H1 (cell line): ENCODE measurements at regions not wholly inside any gene's neighbourhood (a gene's known extent, or its start where the extent isn't known, plus 50 kb on each side); places are given as distances from the start of the nearest gene placed in this dataset.

Experiments used
- CTCF ChIA-PET: fragments of 300-600 bp; sonication (Branson Sonifier 250); formaldehyde crosslinking; loops from one replicate; lab custom pipeline; 2021; ENCODE audit not compliant: partially characterized antibody; lab: Charles Lee
- POLR2A ChIA-PET: fragments of 300-600 bp; sonication (Branson Sonifier 250); formaldehyde crosslinking; loops from one replicate; lab custom pipeline; 2021; ENCODE audit warnings: inconsistent platforms; ENCODE audit not compliant: partially characterized antibody; lab: Charles Lee
- DNase-seq, 2 experiments: peaks; one replicate each; pipeline versions ENCODE4 v3.0.0 to v3.0.0-alpha.2; 2010 to 2022; ENCODE audit warnings: low spot score in 2 of 2, low read depth in 1 of 2, mixed read lengths in 1 of 2
- FAIRE-seq: peaks from 2 replicates; lab custom pipeline; 2011; peaks lifted over from hg19 to GRCh38; lab: Jason Lieb, UNC
- H2AFZ ChIP-seq: 2 replicates; pipeline ENCODE4 v1.8.1; 2012; ENCODE audit warnings: low read length, inconsistent platforms
- H2AK5ac ChIP-seq: 2 replicates; pipeline ENCODE4 v1.6.1; 2013; ENCODE audit warnings: low read depth, low read length
- H2BK120ac ChIP-seq: replicated peaks from 2 replicates; pipeline ENCODE3; 2013; ENCODE audit warnings: low read depth, low read length, inconsistent platforms
- H2BK12ac ChIP-seq: 2 replicates; pipeline ENCODE4 v1.6.1; 2013; ENCODE audit warnings: low read depth, low read length
- H2BK15ac ChIP-seq: 2 replicates; pipeline ENCODE4 v1.6.1; 2013; ENCODE audit warnings: low read length
- H2BK20ac ChIP-seq: 2 replicates; pipeline ENCODE4 v1.6.1; 2013; ENCODE audit warnings: low read length
- H2BK5ac ChIP-seq: 2 replicates; pipeline ENCODE4 v1.6.1; 2013; ENCODE audit warnings: low read depth, low read length
- H3K14ac ChIP-seq: 2 replicates; pipeline ENCODE4 v1.6.1; 2013; ENCODE audit warnings: inconsistent platforms; ENCODE audit not compliant: insufficient read length
- H3K18ac ChIP-seq: 2 replicates; pipeline ENCODE4 v1.6.1; 2013; ENCODE audit warnings: low read length; ENCODE audit errors: extremely low read depth
- H3K23ac ChIP-seq: 2 replicates; pipeline ENCODE4 v1.6.1; 2013; ENCODE audit warnings: inconsistent platforms; ENCODE audit not compliant: insufficient read length
- H3K23me2 ChIP-seq: 2 replicates; pipeline ENCODE4 v1.6.1; 2013; ENCODE audit warnings: low read depth, low read length
- H3K27ac ChIP-seq: 2 replicates; pipeline ENCODE4 v1.6.1; 2011; ENCODE audit warnings: low read depth, low read length, inconsistent platforms
- H3K27me3 ChIP-seq, 4 experiments: replicated peaks in 1 of 4; 1 replicate in 1 of 4; 2 replicates in 3 of 4; pipeline versions ENCODE4 v1.6.1 to v1.8.1; 2011 to 2013; ENCODE audit warnings: low read length in 3 of 4, mild to moderate bottlenecking in 3 of 4, inconsistent platforms in 2 of 4, mixed read lengths in 2 of 4, moderate library complexity in 1 of 4; ENCODE audit not compliant: control insufficient read depth in 3 of 4, insufficient read depth in 3 of 4; ENCODE audit errors: extremely low read depth in 1 of 4
- H3K36me3 ChIP-seq, 4 experiments: 2 replicates each; pipeline versions ENCODE4 v1.6.1 to v1.8.1; 2011 to 2013; ENCODE audit warnings: mild to moderate bottlenecking in 4 of 4, low read length in 3 of 4, moderate library complexity in 2 of 4, control low read depth in 1 of 4, inconsistent platforms in 1 of 4; ENCODE audit not compliant: insufficient read depth in 4 of 4, control insufficient read depth in 2 of 4
- H3K4ac ChIP-seq: replicated peaks from 2 replicates; pipeline ENCODE3; 2013; ENCODE audit warnings: low read length, low read depth, mixed read lengths, inconsistent platforms; ENCODE audit not compliant: insufficient read length
- H3K4me1 ChIP-seq, 4 experiments: replicated peaks in 1 of 4; 1 replicate in 1 of 4; 2 replicates in 3 of 4; pipeline versions ENCODE4 v1.6.1 to v1.8.1; 2011 to 2013; ENCODE audit warnings: low read length in 3 of 4, inconsistent platforms in 2 of 4, mixed read lengths in 1 of 4; ENCODE audit not compliant: insufficient read depth in 4 of 4, control insufficient read depth in 3 of 4
- H3K4me2 ChIP-seq, 2 experiments: 2 replicates each; pipeline versions ENCODE4 v1.6.1 to v1.8.1; 2011 to 2013; ENCODE audit warnings: low read depth in 2 of 2, low read length in 2 of 2, control low read depth in 1 of 2, inconsistent platforms in 1 of 2, mild to moderate bottlenecking in 1 of 2; ENCODE audit not compliant: insufficient read depth in 1 of 2
- H3K4me3 ChIP-seq, 4 experiments: fragments of 200-600, 300-600 bp in 1 of 4; sonication (generic), shearing (Covaris generic), sonication (Bioruptor Twin) in 1 of 4; 2 replicates each; pipeline versions ENCODE4 v1.5.1 to v1.8.1; 2011 to 2016; ENCODE audit warnings: low read length in 4 of 4, low read depth in 3 of 4, control low read depth in 2 of 4, inconsistent platforms in 2 of 4, mild to moderate bottlenecking in 2 of 4, mixed read lengths in 1 of 4, moderate library complexity in 1 of 4; ENCODE audit not compliant: insufficient read depth in 2 of 4; ENCODE audit errors: extremely low read depth in 1 of 4
- H3K56ac ChIP-seq: replicated peaks from 2 replicates; pipeline ENCODE3; 2013; ENCODE audit warnings: low read depth, mild to moderate bottlenecking, mixed read lengths, low read length, inconsistent platforms; ENCODE audit not compliant: insufficient read length
- H3K79me1 ChIP-seq: 2 replicates; pipeline ENCODE4 v1.6.1; 2013; ENCODE audit warnings: low read depth, low read length, control low read depth
- H3K79me2 ChIP-seq, 2 experiments: 2 replicates each; pipeline versions ENCODE4 v1.6.1 to v1.8.1; 2012 to 2013; ENCODE audit warnings: low read length in 2 of 2, mild to moderate bottlenecking in 2 of 2, inconsistent platforms in 1 of 2; ENCODE audit not compliant: insufficient read depth in 2 of 2, control insufficient read depth in 1 of 2
- H3K9ac ChIP-seq, 4 experiments: replicated peaks in 1 of 4; 1 replicate in 1 of 4; 2 replicates in 3 of 4; pipeline versions ENCODE4 v1.6.1 to v1.8.1; 2011 to 2013; ENCODE audit warnings: low read depth in 3 of 4, low read length in 3 of 4, control low read depth in 2 of 4, mild to moderate bottlenecking in 2 of 4, moderate library complexity in 2 of 4, inconsistent platforms in 1 of 4; ENCODE audit errors: extremely low read depth in 1 of 4
- H3K9me3 ChIP-seq, 2 experiments: 2 replicates each; pipeline versions ENCODE4 v1.6.1 to v1.8.1; 2012 to 2013; ENCODE audit warnings: mild to moderate bottlenecking in 2 of 2, moderate library complexity in 2 of 2, control low read depth in 1 of 2, inconsistent platforms in 1 of 2, low read depth in 1 of 2, low read length in 1 of 2, mixed read lengths in 1 of 2; ENCODE audit not compliant: insufficient read depth in 2 of 2
- H4K20me1 ChIP-seq, 2 experiments: replicated peaks in 1 of 2; 2 replicates each; pipeline versions ENCODE3 to v1.8.1; 2011 to 2013; ENCODE audit warnings: inconsistent platforms in 2 of 2, low read length in 2 of 2, mild to moderate bottlenecking in 1 of 2; ENCODE audit not compliant: insufficient read depth in 2 of 2, control insufficient read depth in 1 of 2
- H4K5ac ChIP-seq: 2 replicates; pipeline ENCODE4 v1.6.1; 2013; ENCODE audit warnings: low read length, low read depth, mixed read lengths, inconsistent platforms; ENCODE audit not compliant: insufficient read length
- H4K8ac ChIP-seq: 2 replicates; pipeline ENCODE4 v1.8.0; 2013; ENCODE audit warnings: mild to moderate bottlenecking, moderate library complexity, low read length, inconsistent platforms; ENCODE audit not compliant: insufficient read depth; ENCODE audit errors: extremely low read depth
- H4K91ac ChIP-seq: replicated peaks from 2 replicates; pipeline ENCODE3; 2013; ENCODE audit warnings: low read length, mixed read lengths, inconsistent platforms; ENCODE audit not compliant: insufficient read length
- BCL11A ChIP-seq, 2 experiments: IDR thresholded peaks; one replicate each; pipeline ENCODE4 v1.6.1; 2011; ENCODE audit warnings: low read depth in 2 of 2, low read length in 2 of 2, mild to moderate bottlenecking in 2 of 2
- BRCA1 ChIP-seq: IDR thresholded peaks from 2 replicates; pipeline ENCODE4 v1.6.1; 2012; ENCODE audit warnings: low read depth, low read length, improper control_type of control experiment
- CBX8 ChIP-seq: fragments of 300-800, 300-1000 bp; sonication (generic); IDR thresholded peaks from 2 replicates; pipeline ENCODE4 v1.7.1; 2016; ENCODE audit warnings: low read depth, low read length, borderline replicate concordance
- HDAC2 ChIP-seq, 2 experiments: fragments of 300-600 bp in 1 of 2; sonication (generic) in 1 of 2; IDR thresholded peaks; 2 replicates each; pipeline ENCODE4 v1.6.1; 2011 to 2012; ENCODE audit warnings: low read depth in 2 of 2, low read length in 2 of 2, mild to moderate bottlenecking in 2 of 2, moderate library complexity in 2 of 2, borderline replicate concordance in 1 of 2, inconsistent platforms in 1 of 2
- JUN ChIP-seq: IDR thresholded peaks from 2 replicates; pipeline ENCODE4 v1.6.1; 2011; ENCODE audit warnings: low read depth, mild to moderate bottlenecking, improper control_type of control experiment, low read length
- POLR2A ChIP-seq, 2 experiments: IDR thresholded peaks; 1 replicate in 1 of 2; 2 replicates in 1 of 2; pipeline ENCODE4 v1.6.1; 2011; ENCODE audit warnings: low read depth in 2 of 2, low read length in 2 of 2, mild to moderate bottlenecking in 2 of 2; ENCODE audit errors: control extremely low read depth in 1 of 2
- POLR2AphosphoS5 ChIP-seq: IDR thresholded peaks from 2 replicates; pipeline ENCODE4 v1.6.1; 2011; ENCODE audit warnings: low read depth, low read length
- RBBP5 ChIP-seq: IDR thresholded peaks from 2 replicates; pipeline ENCODE4 v1.7.1; 2012; ENCODE audit warnings: low read depth, mild to moderate bottlenecking, inconsistent platforms, low read length, moderate library complexity, borderline replicate concordance
- RFX5 ChIP-seq: IDR thresholded peaks from 2 replicates; pipeline ENCODE4 v1.6.1; 2011; ENCODE audit warnings: low read depth, low read length, improper control_type of control experiment, borderline replicate concordance
- SIX5 ChIP-seq: IDR thresholded peaks from 2 replicates; pipeline ENCODE4 v1.6.1; 2011; ENCODE audit warnings: mild to moderate bottlenecking, low read depth, low read length
- TAF1 ChIP-seq: IDR thresholded peaks from 2 replicates; pipeline ENCODE4 v1.6.1; 2011; ENCODE audit warnings: mild to moderate bottlenecking, low read depth, low read length
- ZNF274 ChIP-seq: IDR thresholded peaks from 2 replicates; pipeline ENCODE4 v1.7.0; 2012; ENCODE audit warnings: low read length, borderline replicate concordance; ENCODE audit errors: extremely low read depth
- whole genome bisulfite sequencing, 2 experiments: shearing (Covaris generic) in 1 of 2; methylation state at CpG; one replicate each; pipeline versions ENCODE4 v1.1.6 to v1.1.7; 2013 to 2015; ENCODE audit warnings: low lambda C conversion rate in 2 of 2, mixed read lengths in 2 of 2, inconsistent platforms in 1 of 2, low coverage in 1 of 2, missing lambda C conversion rate in 1 of 2; ENCODE audit not compliant: insufficient replicate concordance in 2 of 2, insufficient coverage in 1 of 2, insufficient read length in 1 of 2; ENCODE audit errors: extremely low coverage in 1 of 2, missing lambda C conversion rate in 1 of 2; 5-methylcytosine and 5-hydroxymethylcytosine counted together

DNA sequence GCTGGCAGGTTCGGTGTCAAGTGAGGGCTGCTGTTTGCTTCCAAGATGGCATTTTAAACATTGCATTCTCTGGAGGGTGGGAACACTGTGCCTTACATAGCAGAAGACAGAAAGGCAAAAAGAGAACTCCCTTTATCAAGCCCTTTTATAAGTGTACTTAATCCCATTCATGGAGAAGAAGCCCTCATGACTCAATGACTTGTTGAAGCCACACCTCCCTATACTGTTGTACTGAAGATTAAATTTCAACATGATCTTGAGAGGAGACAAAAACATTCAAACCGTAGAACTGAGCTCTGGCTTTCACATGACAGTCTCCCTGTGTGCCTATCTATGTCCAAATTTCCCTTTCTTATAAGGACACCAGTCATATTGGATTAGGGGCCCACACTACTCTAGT is 443.4 kb upstream of the CDIN1 start:
- Histone ChIP-seq H3K4me2 (no peak overlapping the region), H4K5ac (no peak overlapping the region)
- TF ChIP-seq BRCA1 (no peak), SIX5 (no peak), JUN (no peak), CBX8 (no peak), POLR2AphosphoS5 (no peak), ZNF274 (no peak), RBBP5 (no peak), HDAC2 (IDR thresholded peaks at IDR 0.05; ENCODE audit: borderline replicate concordance in 1 of 2, low read depth in 2 of 2, low read length in 2 of 2) (no peak), TAF1 (no peak), BCL11A (IDR thresholded peaks at IDR 0.05; ENCODE audit: low read depth in 2 of 2, low read length in 2 of 2) (no peak), RFX5 (no peak), POLR2A (IDR thresholded peaks at IDR 0.05; ENCODE audit: control extremely low read depth in 1 of 2, low read depth in 2 of 2, low read length in 2 of 2) (no peak)
- TF ChIP-seq, all 59 proteins: peak for 0
- Histone ChIP-seq H3K79me1 (no peaks in the 10 kb centered on the region), H3K27me3 (no peaks in the 10 kb centered on the region), H2AK5ac (no peak overlapping the region), H2BK15ac (no peak overlapping the region), H3K79me2 (no peaks in the 10 kb centered on the region), H2BK12ac (no peak overlapping the region), H2BK5ac (no peak overlapping the region), H3K9me3 (no peaks in the 10 kb centered on the region), H3K23me2 (no peaks in the 10 kb centered on the region), H2BK120ac (no peak overlapping the region), H2AFZ (no peak overlapping the region), H4K8ac (no peak overlapping the region), H3K14ac (no peak overlapping the region), H3K4me1 (no peaks in the 10 kb centered on the region), H4K20me1 (no peaks in the 10 kb centered on the region), H3K4me3 (no peak overlapping the region), H3K4ac (no peak overlapping the region), H3K23ac (no peak overlapping the region), H3K9ac (no peak overlapping the region), H4K91ac (no peak overlapping the region), H3K27ac (no peak overlapping the region), H3K56ac (no peak overlapping the region), H3K18ac (no peak overlapping the region), H3K36me3 (no peaks in the 10 kb centered on the region), H2BK20ac (no peak overlapping the region)
- DNase-seq (no peak), FAIRE-seq (no peak)
- WGBS, 2 experiments: 90% methylated on average over 2 of the region's 2 CpGs; no CpG with 5 or more reads in 1 of the 2 experiments
- CTCF ChIA-PET: no interaction called here
- POLR2A ChIA-PET: no interaction called here
